ENCODE measurements at regions not wholly inside any gene's neighbourhood (a gene's known extent, or its start where the extent isn't known, plus 50 kb on each side); places are given as distances from the start of the nearest gene placed in this dataset.
A peak's percentile ranks its signal among the peaks of the same experiment; 100 is the strongest.

DNA sequence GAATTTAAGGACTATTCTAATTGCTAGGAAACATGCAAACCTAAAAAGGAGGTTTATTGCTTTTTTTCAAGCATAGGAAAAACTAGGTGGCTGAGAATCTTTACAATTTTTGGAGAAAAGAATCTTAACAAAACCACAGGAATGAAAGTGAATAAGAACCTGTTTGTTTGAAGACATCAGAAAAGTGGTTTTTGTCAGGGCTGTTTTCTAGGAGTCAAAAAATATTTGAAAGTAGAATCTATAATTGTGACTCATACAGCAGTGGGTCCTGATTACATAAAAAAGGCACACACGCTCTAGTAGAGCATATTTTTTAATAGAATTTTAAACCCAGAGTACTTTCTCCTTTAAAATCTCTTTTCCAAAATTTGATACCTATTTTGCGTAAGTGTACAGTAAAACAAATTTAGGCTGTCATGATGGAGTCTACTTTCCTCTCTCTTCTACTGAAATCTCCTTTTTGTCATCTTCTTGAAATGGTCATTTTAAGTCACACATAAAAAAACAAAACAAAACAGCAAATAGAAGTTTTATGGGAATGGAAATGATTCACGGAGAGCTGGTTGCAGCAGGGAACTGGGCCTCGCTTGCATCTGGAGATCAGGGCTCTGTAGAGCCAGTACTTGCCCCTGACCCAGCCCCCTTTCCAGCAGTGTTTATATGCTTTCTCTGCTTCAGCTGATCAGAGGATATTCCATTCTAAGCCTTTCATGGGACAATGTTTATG is 59.1 kb upstream of the PELI1 start:
- intact Hi-C loops (cut with micrococcal nuclease; ENCODE audit: unreplicated experiment), result no loop called here
- peak overlapping the region; percentile 22 for H3K4me3 Mint-ChIP-seq (ENCODE audit: unreplicated experiment)
- CTCF ChIA-PET, result interaction anchor here (0.6 to 0.9 kb wide), 2 partner anchors 26 to 50 kb away, joined by 3 to 6 read pairs; no protein-coding TSS in a partner anchor

DNA sequence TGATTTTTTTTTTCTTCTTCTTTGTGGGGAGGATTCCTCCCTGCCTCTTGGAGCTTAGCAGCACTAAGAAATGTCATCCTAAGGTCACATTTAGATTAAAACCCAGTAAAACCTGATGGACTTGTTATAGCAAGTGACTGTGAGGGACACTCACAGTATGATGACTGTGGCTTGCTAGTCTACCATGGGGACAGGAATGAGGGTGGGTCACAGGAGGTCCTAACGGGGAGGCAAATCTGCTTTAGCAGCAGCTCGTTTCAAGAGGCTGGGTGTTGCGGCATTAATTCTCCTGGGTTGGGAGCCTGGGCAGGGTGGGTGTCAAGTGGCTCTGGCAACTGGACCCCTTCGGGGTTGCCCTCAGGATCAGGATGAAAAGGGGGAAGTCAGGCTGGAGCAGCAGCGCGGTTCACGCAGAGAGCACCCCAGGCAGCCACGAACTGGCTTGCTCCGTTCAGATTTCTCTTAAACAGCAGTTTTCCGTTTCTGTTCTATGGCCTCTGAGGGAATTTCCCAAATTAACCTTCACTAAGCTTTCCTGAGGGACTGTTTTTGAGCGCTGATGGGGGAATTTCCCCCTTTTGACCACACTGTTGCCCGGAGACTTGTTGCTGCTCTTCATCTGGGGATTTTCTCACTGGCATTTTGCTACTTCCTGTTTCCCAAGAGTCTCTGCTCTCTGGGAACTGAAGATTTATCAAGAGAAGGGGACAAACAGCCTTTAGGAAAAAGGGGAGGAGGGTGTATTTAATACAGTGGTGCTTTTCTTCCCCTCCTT is 59.8 kb upstream of the PELI1 start:
- ChIA-PET CTCF (interaction anchor here (0.6 to 0.9 kb wide), 2 partner anchors 27 to 51 kb away, joined by 3 to 6 read pairs; no protein-coding TSS in a partner anchor), POLR2A (no interaction called here)
- no peaks in the 10 kb centered on the region for H3K27me3 ChIP-seq (replicated peaks; ENCODE audit: control insufficient read depth, insufficient read depth, low read length)
- Mint-ChIP-seq H3K4me3 (ENCODE audit: unreplicated experiment) (peak overlapping the region; percentile 22), H3K27me3 (ENCODE audit: insufficient read depth, unreplicated experiment) (no peaks in the 10 kb centered on the region), H3K36me3 (ENCODE audit: insufficient read depth, unreplicated experiment) (peaks cover 6% of the 10 kb centered on the region), H3K27ac (ENCODE audit: unreplicated experiment) (peak overlapping the region; percentile 88), H3K9me3 (ENCODE audit: unreplicated experiment) (no peaks in the 10 kb centered on the region), H3K4me1 (ENCODE audit: low read depth, unreplicated experiment) (peaks cover 29% of the 10 kb centered on the region)
- no TSS peak for BruUV-seq (replicated peaks)
- peaks cover 29% of the 10 kb centered on the region for H3K4me1 ChIP-seq
- TF ChIP-seq, protein P1, sequence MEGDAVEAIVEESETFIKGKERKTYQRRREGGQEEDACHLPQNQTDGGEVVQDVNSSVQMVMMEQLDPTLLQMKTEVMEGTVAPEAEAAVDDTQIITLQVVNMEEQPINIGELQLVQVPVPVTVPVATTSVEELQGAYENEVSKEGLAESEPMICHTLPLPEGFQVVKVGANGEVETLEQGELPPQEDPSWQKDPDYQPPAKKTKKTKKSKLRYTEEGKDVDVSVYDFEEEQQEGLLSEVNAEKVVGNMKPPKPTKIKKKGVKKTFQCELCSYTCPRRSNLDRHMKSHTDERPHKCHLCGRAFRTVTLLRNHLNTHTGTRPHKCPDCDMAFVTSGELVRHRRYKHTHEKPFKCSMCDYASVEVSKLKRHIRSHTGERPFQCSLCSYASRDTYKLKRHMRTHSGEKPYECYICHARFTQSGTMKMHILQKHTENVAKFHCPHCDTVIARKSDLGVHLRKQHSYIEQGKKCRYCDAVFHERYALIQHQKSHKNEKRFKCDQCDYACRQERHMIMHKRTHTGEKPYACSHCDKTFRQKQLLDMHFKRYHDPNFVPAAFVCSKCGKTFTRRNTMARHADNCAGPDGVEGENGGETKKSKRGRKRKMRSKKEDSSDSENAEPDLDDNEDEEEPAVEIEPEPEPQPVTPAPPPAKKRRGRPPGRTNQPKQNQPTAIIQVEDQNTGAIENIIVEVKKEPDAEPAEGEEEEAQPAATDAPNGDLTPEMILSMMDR (IDR thresholded peaks at IDR 0.05; ENCODE audit: insufficient read depth in 1 of 2, low read depth in 1 of 2, low read length in 1 of 2, severe bottlenecking in 1 of 2, unreplicated experiment in 1 of 2), result no peak
- no peak overlapping the region for H3K4me3 ChIP-seq (ENCODE audit: low read depth, low read length)
- no peaks in the 10 kb centered on the region for H3K36me3 ChIP-seq (ENCODE audit: control insufficient read depth, insufficient read depth, low read length)
- no peaks in the 10 kb centered on the region for H3K9me3 ChIP-seq
- DNase-seq, result peak; percentile 59 to 65
- intact Hi-C loops (cut with micrococcal nuclease; ENCODE audit: unreplicated experiment), result no loop called here

More for the DNA sequence above, 59.1 kb upstream of the PELI1 start:
- H3K4me1 Mint-ChIP-seq (ENCODE audit: low read depth, unreplicated experiment), result peaks cover 29% of the 10 kb centered on the region
- Histone ChIP-seq H3K27me3 (replicated peaks; ENCODE audit: control insufficient read depth, insufficient read depth, low read length) (no peaks in the 10 kb centered on the region), H3K4me3 (ENCODE audit: low read depth, low read length) (no peak overlapping the region), H3K36me3 (ENCODE audit: control insufficient read depth, insufficient read depth, low read length) (no peaks in the 10 kb centered on the region), H3K9me3 (no peaks in the 10 kb centered on the region), H3K4me1 (peaks cover 29% of the 10 kb centered on the region)
- H3K36me3 Mint-ChIP-seq (ENCODE audit: insufficient read depth, unreplicated experiment), result peaks cover 6% of the 10 kb centered on the region
- H3K9me3 Mint-ChIP-seq (ENCODE audit: unreplicated experiment), result no peaks in the 10 kb centered on the region
- POLR2A ChIA-PET, result no interaction called here
- DNase-seq, result no peak
- H3K27ac Mint-ChIP-seq (ENCODE audit: unreplicated experiment), result peak overlapping the region; percentile 88
- TF ChIP-seq, protein P1 (IDR thresholded peaks at IDR 0.05; ENCODE audit: insufficient read depth in 1 of 2, low read depth in 1 of 2, low read length in 1 of 2, severe bottlenecking in 1 of 2, unreplicated experiment in 1 of 2), result no peak
- BruUV-seq (replicated peaks), result no TSS peak
- H3K27me3 Mint-ChIP-seq (ENCODE audit: insufficient read depth, unreplicated experiment), result no peaks in the 10 kb centered on the region

DNA sequence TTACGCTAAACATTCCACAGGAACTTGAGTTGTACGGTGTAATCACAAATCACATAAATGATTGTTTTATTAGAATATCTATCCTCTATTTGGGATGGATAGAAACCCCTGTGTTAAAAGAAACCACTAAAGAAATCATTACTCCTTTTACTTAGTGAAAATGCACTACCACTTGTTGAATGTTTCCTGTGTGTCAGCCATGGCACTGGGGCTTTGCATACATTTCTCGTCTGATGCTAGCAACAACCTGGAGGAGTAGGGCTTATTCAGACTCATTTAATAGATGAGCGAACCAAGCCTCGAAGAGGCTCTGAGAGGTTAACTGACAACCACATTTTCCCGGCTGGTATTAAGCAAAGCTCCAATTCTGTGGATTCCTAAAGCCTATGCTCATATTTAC is 60.5 kb upstream of the PELI1 start:
- H3K9me3 ChIP-seq, result no peaks in the 10 kb centered on the region
- no TSS peak for BruUV-seq (replicated peaks)
- ChIA-PET CTCF (no interaction called here), POLR2A (no interaction called here)
- H3K4me3 Mint-ChIP-seq (ENCODE audit: unreplicated experiment), result no peak overlapping the region
- H3K36me3 Mint-ChIP-seq (ENCODE audit: insufficient read depth, unreplicated experiment), result peaks cover 6% of the 10 kb centered on the region
- peaks cover 29% of the 10 kb centered on the region for H3K4me1 Mint-ChIP-seq (ENCODE audit: low read depth, unreplicated experiment)
- peaks cover 29% of the 10 kb centered on the region for H3K4me1 ChIP-seq
- intact Hi-C loops (cut with micrococcal nuclease; ENCODE audit: unreplicated experiment), result no loop called here
- no peak overlapping the region for H3K4me3 ChIP-seq (ENCODE audit: low read depth, low read length)
- no peaks in the 10 kb centered on the region for H3K27me3 Mint-ChIP-seq (ENCODE audit: insufficient read depth, unreplicated experiment)
- TF ChIP-seq, protein P1 (IDR thresholded peaks at IDR 0.05; ENCODE audit: insufficient read depth in 1 of 2, low read depth in 1 of 2, low read length in 1 of 2, severe bottlenecking in 1 of 2, unreplicated experiment in 1 of 2), result no peak
- peak overlapping the region; percentile 88 for H3K27ac Mint-ChIP-seq (ENCODE audit: unreplicated experiment)
- no peaks in the 10 kb centered on the region for H3K9me3 Mint-ChIP-seq (ENCODE audit: unreplicated experiment)
- H3K27me3 ChIP-seq (replicated peaks; ENCODE audit: control insufficient read depth, insufficient read depth, low read length), result no peaks in the 10 kb centered on the region
- H3K36me3 ChIP-seq (ENCODE audit: control insufficient read depth, insufficient read depth, low read length), result no peaks in the 10 kb centered on the region
- DNase-seq, result no peak

All from Caco-2 (cell line).